ENCODE measurements at regions not wholly inside any gene's neighbourhood (a gene's known extent, or its start where the extent isn't known, plus 50 kb on each side); places are given as distances from the start of the nearest gene placed in this dataset.
A peak's percentile ranks its signal among the peaks of the same experiment; 100 is the strongest.

DNA sequence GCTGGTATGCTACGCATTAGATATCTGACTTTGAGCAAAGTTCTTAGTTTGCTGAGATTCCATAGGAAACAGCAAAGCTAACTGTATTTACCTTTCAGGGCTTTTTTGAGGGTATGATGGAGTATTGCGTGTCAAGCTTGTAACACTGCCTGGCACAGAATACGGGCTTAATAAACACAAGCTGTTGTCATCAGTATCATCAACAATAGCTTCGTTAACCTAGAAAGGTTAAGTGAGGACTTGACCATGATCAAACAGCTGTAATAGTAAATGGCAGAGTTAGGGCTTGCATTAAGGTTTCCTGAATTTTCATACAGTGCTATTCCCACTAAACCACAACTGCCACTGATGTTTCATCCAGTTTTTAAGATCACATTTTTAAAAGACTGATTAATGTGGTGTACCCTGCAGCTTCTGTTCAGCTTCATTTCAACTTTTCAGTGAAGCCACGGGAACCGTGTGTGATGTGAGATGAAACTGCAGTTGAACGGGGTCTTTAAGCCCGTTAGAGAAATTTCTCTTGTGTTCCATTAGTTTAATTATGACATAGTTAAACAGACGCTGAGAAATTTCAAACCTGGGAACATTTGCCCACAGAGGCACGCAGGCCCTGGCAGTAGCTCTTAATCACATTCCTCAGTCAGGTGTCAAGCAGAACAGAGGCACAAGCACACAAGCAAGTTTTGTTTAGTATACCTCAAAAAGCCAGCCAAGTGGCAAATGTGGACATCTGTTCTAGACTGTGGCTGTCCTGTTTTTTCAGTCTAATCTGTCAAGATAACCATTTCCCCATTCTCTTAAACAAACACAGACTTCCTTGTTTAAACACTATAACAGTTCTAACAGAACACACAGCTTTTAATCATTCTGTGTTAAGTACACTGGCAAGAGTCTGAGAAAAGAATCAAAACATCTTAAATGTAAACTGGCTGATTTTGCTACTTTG lies 147.1 kb downstream of the ZNF608 start (continued):
- TF ChIP-seq, protein P1, sequence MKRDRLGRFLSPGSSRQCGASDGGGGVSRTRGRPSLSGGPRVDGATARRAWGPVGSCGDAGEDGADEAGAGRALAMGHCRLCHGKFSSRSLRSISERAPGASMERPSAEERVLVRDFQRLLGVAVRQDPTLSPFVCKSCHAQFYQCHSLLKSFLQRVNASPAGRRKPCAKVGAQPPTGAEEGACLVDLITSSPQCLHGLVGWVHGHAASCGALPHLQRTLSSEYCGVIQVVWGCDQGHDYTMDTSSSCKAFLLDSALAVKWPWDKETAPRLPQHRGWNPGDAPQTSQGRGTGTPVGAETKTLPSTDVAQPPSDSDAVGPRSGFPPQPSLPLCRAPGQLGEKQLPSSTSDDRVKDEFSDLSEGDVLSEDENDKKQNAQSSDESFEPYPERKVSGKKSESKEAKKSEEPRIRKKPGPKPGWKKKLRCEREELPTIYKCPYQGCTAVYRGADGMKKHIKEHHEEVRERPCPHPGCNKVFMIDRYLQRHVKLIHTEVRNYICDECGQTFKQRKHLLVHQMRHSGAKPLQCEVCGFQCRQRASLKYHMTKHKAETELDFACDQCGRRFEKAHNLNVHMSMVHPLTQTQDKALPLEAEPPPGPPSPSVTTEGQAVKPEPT (CRISPR knock-in tag; IDR thresholded peaks at IDR 0.05; ENCODE audit: low read depth), result no peak
- TF ChIP-seq PCBP1 (IDR thresholded peaks at IDR 0.05; ENCODE audit: borderline replicate concordance, low read depth, low read length) (no peak), PHF21A (CRISPR knock-in tag; IDR thresholded peaks at IDR 0.05) (peak; percentile 83), ZNF30 (CRISPR knock-in tag; IDR thresholded peaks at IDR 0.05) (no peak), PLRG1 (conservative IDR thresholded peaks at IDR 0.05) (no peak), ZNF839 (CRISPR knock-in tag; IDR thresholded peaks at IDR 0.05; ENCODE audit: borderline replicate concordance) (no peak), BHLHE40 (IDR thresholded peaks at IDR 0.05; ENCODE audit: low read length) (no peak), ZNF44 (CRISPR knock-in tag; IDR thresholded peaks at IDR 0.05) (no peak), ZSCAN12 (CRISPR knock-in tag; IDR thresholded peaks at IDR 0.05) (no peak), ZNF550 (CRISPR knock-in tag; IDR thresholded peaks at IDR 0.05; ENCODE audit: borderline replicate concordance) (no peak), MYC (CRISPR knock-in tag; IDR thresholded peaks at IDR 0.05; ENCODE audit: borderline replicate concordance) (no peak), SKI (IDR thresholded peaks at IDR 0.05; ENCODE audit: partially characterized antibody) (peak; percentile 98), KAT7 (CRISPR knock-in tag; IDR thresholded peaks at IDR 0.05; ENCODE audit: borderline replicate concordance) (no peak), MAFF (IDR thresholded peaks at IDR 0.05; ENCODE audit: low read depth, low read length) (0 out of 2 replicates have a peak, but pooled peaks have one; percentile 10), SUZ12 (IDR thresholded peaks at IDR 0.05; ENCODE audit: low read depth, low read length) (no peak), AHR (CRISPR knock-in tag; IDR thresholded peaks at IDR 0.05) (no peak), KLF9 (CRISPR knock-in tag; IDR thresholded peaks at IDR 0.05; ENCODE audit: low read depth) (no peak), IKZF1 (IDR thresholded peaks at IDR 0.05) (no peak), ZNF432 (CRISPR knock-in tag; IDR thresholded peaks at IDR 0.05; ENCODE audit: borderline replicate concordance) (no peak), ZNF577 (CRISPR knock-in tag; IDR thresholded peaks at IDR 0.05; ENCODE audit: borderline replicate concordance, low read depth) (no peak), SP5 (CRISPR knock-in tag; IDR thresholded peaks at IDR 0.05; ENCODE audit: borderline replicate concordance, low read depth) (peak; percentile 43; the same call in 1 of the 2 replicates), ZNF263 (CRISPR knock-in tag; IDR thresholded peaks at IDR 0.05) (no peak), HOXA5 (CRISPR knock-in tag; IDR thresholded peaks at IDR 0.05) (peak; percentile 56; the same call in 1 of the 2 replicates), TAF1 (CRISPR knock-in tag; IDR thresholded peaks at IDR 0.05) (no peak), KLF11 (CRISPR knock-in tag; IDR thresholded peaks at IDR 0.05) (no peak), CREB1 (IDR thresholded peaks at IDR 0.05) (no peak), CREB1 (CRISPR knock-in tag; IDR thresholded peaks at IDR 0.05) (no peak; the same call in none of the 2 replicates)
- TF ChIP-seq, protein P2, sequence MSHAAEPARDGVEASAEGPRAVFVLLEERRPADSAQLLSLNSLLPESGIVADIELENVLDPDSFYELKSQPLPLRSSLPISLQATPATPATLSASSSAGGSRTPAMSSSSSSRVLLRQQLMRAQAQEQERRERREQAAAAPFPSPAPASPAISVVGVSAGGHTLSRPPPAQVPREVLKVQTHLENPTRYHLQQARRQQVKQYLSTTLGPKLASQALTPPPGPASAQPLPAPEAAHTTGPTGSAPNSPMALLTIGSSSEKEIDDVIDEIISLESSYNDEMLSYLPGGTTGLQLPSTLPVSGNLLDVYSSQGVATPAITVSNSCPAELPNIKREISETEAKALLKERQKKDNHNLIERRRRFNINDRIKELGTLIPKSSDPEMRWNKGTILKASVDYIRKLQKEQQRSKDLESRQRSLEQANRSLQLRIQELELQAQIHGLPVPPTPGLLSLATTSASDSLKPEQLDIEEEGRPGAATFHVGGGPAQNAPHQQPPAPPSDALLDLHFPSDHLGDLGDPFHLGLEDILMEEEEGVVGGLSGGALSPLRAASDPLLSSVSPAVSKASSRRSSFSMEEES (CRISPR knock-in tag; IDR thresholded peaks at IDR 0.05), result peak; percentile 63; the same call in 1 of the 2 replicates
- TF ChIP-seq, protein P3, sequence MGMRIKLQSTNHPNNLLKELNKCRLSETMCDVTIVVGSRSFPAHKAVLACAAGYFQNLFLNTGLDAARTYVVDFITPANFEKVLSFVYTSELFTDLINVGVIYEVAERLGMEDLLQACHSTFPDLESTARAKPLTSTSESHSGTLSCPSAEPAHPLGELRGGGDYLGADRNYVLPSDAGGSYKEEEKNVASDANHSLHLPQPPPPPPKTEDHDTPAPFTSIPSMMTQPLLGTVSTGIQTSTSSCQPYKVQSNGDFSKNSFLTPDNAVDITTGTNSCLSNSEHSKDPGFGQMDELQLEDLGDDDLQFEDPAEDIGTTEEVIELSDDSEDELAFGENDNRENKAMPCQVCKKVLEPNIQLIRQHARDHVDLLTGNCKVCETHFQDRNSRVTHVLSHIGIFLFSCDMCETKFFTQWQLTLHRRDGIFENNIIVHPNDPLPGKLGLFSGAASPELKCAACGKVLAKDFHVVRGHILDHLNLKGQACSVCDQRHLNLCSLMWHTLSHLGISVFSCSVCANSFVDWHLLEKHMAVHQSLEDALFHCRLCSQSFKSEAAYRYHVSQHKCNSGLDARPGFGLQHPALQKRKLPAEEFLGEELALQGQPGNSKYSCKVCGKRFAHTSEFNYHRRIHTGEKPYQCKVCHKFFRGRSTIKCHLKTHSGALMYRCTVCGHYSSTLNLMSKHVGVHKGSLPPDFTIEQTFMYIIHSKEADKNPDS (CRISPR knock-in tag; IDR thresholded peaks at IDR 0.05), result peak; percentile 25; the same call in 1 of the 2 replicates
